HFF-Myc (cell line): ENCODE measurements at regions not wholly inside any gene's neighbourhood (a gene's known extent, or its start where the extent isn't known, plus 50 kb on each side); places are given as distances from the start of the nearest gene placed in this dataset.
"Not testable (repeated sequence)": the region's sequence is repeated elsewhere in the genome, so short reads cannot be mapped to it uniquely, and the experiment has no call there.

Experiments used
- DNase-seq: peaks from one replicate; pipeline ENCODE4 v3.0.0-alpha.2; 2011; ENCODE audit warnings: low read depth; ENCODE audit errors: extremely low read depth
- H3K4me3 ChIP-seq: replicated peaks from 2 replicates; pipeline ENCODE4 v1.5.1; 2011; ENCODE audit warnings: low read depth, mild to moderate bottlenecking, control low read depth, low read length
- CTCF ChIP-seq: IDR thresholded peaks from 2 replicates; pipeline ENCODE4 v1.5.1; 2012; ENCODE audit warnings: mild to moderate bottlenecking, low read depth, low read length, control low read depth; ENCODE audit errors: missing control alignments

- no peak overlapping the region for H3K4me3 ChIP-seq
- TF ChIP-seq CTCF: no peak
- no peak for DNase-seq
Observed at GRCh38 chr7:409339-410281, 110.0 kb downstream of the PDGFA start.

DNA sequence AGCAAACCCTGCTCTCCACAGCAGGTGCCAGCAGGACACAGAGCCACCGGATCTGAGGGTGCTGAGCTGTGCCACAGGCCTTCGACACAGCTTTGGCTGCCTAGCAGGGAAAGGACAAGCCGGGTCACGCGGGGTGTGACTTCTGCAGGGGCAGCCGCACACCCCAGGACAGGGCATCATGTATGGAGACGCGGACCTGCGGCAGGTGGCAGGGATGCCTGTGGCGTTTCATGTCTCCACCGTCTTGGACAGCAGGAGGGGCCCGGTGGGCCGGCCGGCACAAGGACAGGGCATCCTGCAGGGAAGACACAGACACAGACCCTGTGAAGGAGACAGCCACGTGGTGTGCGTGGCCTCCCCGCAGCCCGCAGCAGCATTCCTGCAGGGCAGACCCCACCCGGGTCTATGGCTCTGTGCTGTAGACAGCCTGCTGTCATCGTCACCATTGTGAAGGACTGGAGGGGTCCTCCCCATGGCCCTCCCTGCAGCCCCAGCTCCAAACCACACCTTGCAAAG is 109.2 kb downstream of the PDGFA start:
- DNase-seq: no peak
- TF ChIP-seq CTCF: no peak
- no peak overlapping the region for H3K4me3 ChIP-seq

DNA sequence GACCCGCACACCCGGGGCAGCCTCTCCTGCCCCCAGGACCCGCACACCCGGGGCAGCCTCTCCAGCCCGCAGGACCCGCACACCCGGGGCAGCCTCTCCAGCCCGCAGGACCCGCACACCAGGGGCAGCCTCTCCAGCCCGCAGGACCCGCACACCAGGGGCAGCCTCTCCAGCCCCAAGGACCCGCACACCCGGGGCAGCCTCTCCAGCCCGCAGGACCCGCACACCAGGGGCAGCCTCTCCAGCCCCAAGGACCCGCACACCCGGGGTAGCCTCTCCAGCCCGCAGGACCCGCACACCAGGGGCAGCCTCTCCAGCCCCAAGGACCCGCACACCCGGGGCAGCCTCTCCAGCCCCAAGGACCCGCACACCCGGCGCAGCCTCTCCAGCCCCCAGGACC is 108.5 kb downstream of the PDGFA start:
- not testable (repeated sequence) for H3K4me3 ChIP-seq, DNase-seq

- TF ChIP-seq CTCF: no peak
- no peak for DNase-seq
- no peak overlapping the region for H3K4me3 ChIP-seq
Observed at GRCh38 chr7:411677-412312, 107.9 kb downstream of the PDGFA start.

GRCh38 chr7:412313-412710 is 107.3 kb downstream of the PDGFA start:
- no peak for TF ChIP-seq CTCF
- no peak overlapping the region for H3K4me3 ChIP-seq
- no peak for DNase-seq

DNA sequence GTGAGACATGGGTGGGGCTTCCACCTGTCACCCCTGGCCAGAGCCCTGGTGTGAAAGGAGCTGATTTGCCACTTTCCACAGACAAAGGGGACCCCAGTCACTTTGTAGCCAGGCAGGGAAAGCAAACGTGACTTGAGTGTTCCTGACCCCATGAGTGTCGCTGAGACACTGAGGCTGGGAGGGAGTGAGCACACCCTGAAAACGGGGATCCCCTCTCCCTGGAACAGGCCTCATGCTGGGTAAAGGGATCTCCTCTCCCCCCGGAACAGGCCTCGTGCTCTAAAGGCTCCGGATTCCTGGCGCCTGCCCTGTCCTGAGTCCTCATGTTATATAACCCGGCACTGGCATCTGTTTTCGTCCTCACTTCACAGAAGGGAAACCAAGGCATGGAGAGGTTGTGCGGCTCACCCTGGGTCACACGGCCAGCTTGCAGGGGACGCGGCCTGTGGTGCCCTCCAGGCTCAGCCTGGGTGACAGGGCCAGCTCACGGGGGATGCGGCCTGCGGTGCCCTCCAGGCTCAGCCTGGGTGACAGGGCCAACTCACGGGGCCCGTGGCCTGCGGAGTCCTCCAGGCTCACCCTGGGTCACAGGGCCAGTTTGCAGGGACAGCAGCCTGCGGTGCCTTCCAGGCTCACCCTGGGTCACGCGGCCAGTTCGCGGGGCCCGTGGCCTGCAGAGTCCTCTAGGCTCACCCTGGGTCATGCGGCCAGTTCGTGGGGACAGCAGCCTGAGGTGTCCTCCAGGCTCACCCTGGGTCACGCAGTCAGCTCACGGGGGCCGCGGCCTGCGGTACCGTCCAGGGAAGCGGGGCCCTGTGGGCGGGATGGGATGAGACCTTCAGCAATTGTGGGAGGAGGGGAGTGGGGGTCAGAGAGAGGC is 104.7 kb downstream of the PDGFA start:
- TF ChIP-seq CTCF: no peak
- no peak overlapping the region for H3K4me3 ChIP-seq
- DNase-seq: no peak
